HEK293 (cell line): ENCODE measurements at regions not wholly inside any gene's neighbourhood (a gene's known extent, or its start where the extent isn't known, plus 50 kb on each side); places are given as distances from the start of the nearest gene placed in this dataset.

Experiments
- CTCF ChIA-PET: fragments of 350-600 bp; formaldehyde crosslinking; extraction: SDS; loops from one replicate; lab custom pipeline; 2021; ENCODE audit warnings: antibody characterized with exemption; lab: Yijun Ruan, JAX
- POLR2A ChIA-PET: fragments of 300-600 bp; formaldehyde crosslinking; extraction: SDS; loops from one replicate; lab custom pipeline; 2020; ENCODE audit warnings: antibody characterized with exemption, inconsistent platforms; lab: Yijun Ruan, JAX
- H3K27ac ChIP-seq: fragments of 200-500 bp; sonication (Bioruptor generic); 2 replicates; pipeline ENCODE4 v1.5.1; 2014; ENCODE audit warnings: low read depth, low read length, control low read depth, inconsistent platforms; ENCODE audit errors: extremely low read depth
- H3K36me3 ChIP-seq, 2 experiments: fragments of 200-500 bp in 1 of 2; sonication (Bioruptor generic) in 1 of 2; 1 replicate in 1 of 2; 2 replicates in 1 of 2; pipeline ENCODE4 v1.5.1; 2014 to 2017; ENCODE audit warnings: inconsistent platforms in 2 of 2, low read length in 2 of 2; ENCODE audit not compliant: control insufficient read depth in 2 of 2, insufficient read depth in 1 of 2
- H3K4me1 ChIP-seq: fragments of 200-500 bp; sonication (Bioruptor generic); 2 replicates; pipeline ENCODE4 v1.5.1; 2014; ENCODE audit warnings: mild to moderate bottlenecking, low read length, inconsistent platforms; ENCODE audit not compliant: control insufficient read depth, insufficient read depth
- H3K4me3 ChIP-seq: 2 replicates; pipeline ENCODE4 v1.5.1; 2011; ENCODE audit warnings: low read depth, mild to moderate bottlenecking, control low read depth, low read length, moderate library complexity
- H3K9me3 ChIP-seq: fragments of 200-500 bp; sonication (Bioruptor generic); 2 replicates; pipeline ENCODE4 v1.5.1; 2014; ENCODE audit warnings: low read depth, low read length, inconsistent platforms; ENCODE audit not compliant: control insufficient read depth, insufficient read depth
- KLF1 ChIP-seq: fragments of 450-650 bp; formaldehyde crosslinking; IDR thresholded peaks from 2 replicates; pipeline ENCODE4 v1.5.1; 2016; ENCODE audit warnings: missing biosample characterization, missing genetic modification characterization
- OSR2 ChIP-seq: fragments of 450-650 bp; formaldehyde crosslinking; IDR thresholded peaks from 2 replicates; pipeline ENCODE4 v1.5.1; 2016; ENCODE audit warnings: missing biosample characterization, missing genetic modification characterization
- PRDM10 ChIP-seq: fragments of 450-650 bp; formaldehyde crosslinking; IDR thresholded peaks from 2 replicates; pipeline ENCODE4 v1.5.1; 2016; ENCODE audit warnings: missing biosample characterization, missing genetic modification characterization
- PRDM2 ChIP-seq: fragments of 450-650 bp; formaldehyde crosslinking; IDR thresholded peaks from 2 replicates; pipeline ENCODE4 v1.5.1; 2016; ENCODE audit warnings: missing biosample characterization, missing genetic modification characterization, borderline replicate concordance
- RBAK ChIP-seq: fragments of 450-650 bp; formaldehyde crosslinking; IDR thresholded peaks from 2 replicates; pipeline ENCODE4 v1.5.1; 2016; ENCODE audit warnings: missing biosample characterization, missing genetic modification characterization
- TCF7L2 ChIP-seq: IDR thresholded peaks from 2 replicates; pipeline ENCODE4 v1.6.1; 2011; ENCODE audit warnings: low read depth, mild to moderate bottlenecking, inconsistent platforms, low read length, moderate library complexity, borderline replicate concordance
- ZBTB48 ChIP-seq: fragments of 450-650 bp; formaldehyde crosslinking; IDR thresholded peaks from 2 replicates; pipeline ENCODE4 v1.5.1; 2016; ENCODE audit warnings: missing biosample characterization, missing genetic modification characterization
- ZBTB49 ChIP-seq: fragments of 450-650 bp; formaldehyde crosslinking; IDR thresholded peaks from 2 replicates; pipeline ENCODE4 v1.5.1; 2016; ENCODE audit warnings: missing biosample characterization, missing genetic modification characterization, low read depth
- ZEB2 ChIP-seq: fragments of 450-650 bp; formaldehyde crosslinking; IDR thresholded peaks from 2 replicates; pipeline ENCODE4 v1.5.1; 2016; ENCODE audit warnings: missing biosample characterization, missing genetic modification characterization
- ZNF426 ChIP-seq: fragments of 450-650 bp; formaldehyde crosslinking; IDR thresholded peaks from 2 replicates; pipeline ENCODE4 v1.5.1; 2017; ENCODE audit warnings: missing biosample characterization, missing genetic modification characterization, mild to moderate bottlenecking, inconsistent platforms, moderate library complexity
- ZNF624 ChIP-seq: fragments of 450-650 bp; formaldehyde crosslinking; IDR thresholded peaks from 2 replicates; pipeline ENCODE4 v1.5.1; 2017; ENCODE audit warnings: missing biosample characterization, missing genetic modification characterization
- ZSCAN18 ChIP-seq: fragments of 450-650 bp; formaldehyde crosslinking; IDR thresholded peaks from 2 replicates; pipeline ENCODE4 v1.5.1; 2016; ENCODE audit warnings: missing biosample characterization, missing genetic modification characterization

GRCh38 chr20:4488407-4489339 is 197.6 kb upstream of the PRNP start:
- no peaks in the 10 kb centered on the region for H3K36me3 ChIP-seq
- POLR2A ChIA-PET, result no interaction called here
- peaks cover 13% of the 10 kb centered on the region; the same call in 1 of the 2 replicates for H3K4me1 ChIP-seq
- H3K27ac ChIP-seq, result no peak overlapping the region
- H3K9me3 ChIP-seq, result no peaks in the 10 kb centered on the region
- no peak overlapping the region for H3K4me3 ChIP-seq
- CTCF ChIA-PET, result interaction anchor here (0.6 to 0.7 kb wide), 2 partner anchors 139 to 480 kb away, joined by 4 read pairs; no protein-coding TSS in a partner anchor
- TF ChIP-seq PRDM2 (tag by site-specific recombination), result no peak
- TF ChIP-seq PRDM10 (tag by site-specific recombination), result peak; percentile 56

- Histone ChIP-seq H3K27ac (no peak overlapping the region), H3K4me3 (no peak overlapping the region), H3K9me3 (no peaks in the 10 kb centered on the region), H3K4me1 (peaks cover 14% of the 10 kb centered on the region; the same call in 1 of the 2 replicates), H3K36me3 (no peaks in the 10 kb centered on the region)
- ChIA-PET POLR2A (no interaction called here), CTCF (interaction anchor here (1.1 kb wide), 1 partner anchor 10 kb away, joined by 3 read pairs; no protein-coding TSS in a partner anchor)
- TF ChIP-seq OSR2 (tag by site-specific recombination), result peak; percentile 57; the same call in 1 of the 2 replicates
- no peak for TF ChIP-seq ZBTB49 (tag by site-specific recombination)
- no peak for TF ChIP-seq ZSCAN18 (tag by site-specific recombination)
- no peak for TF ChIP-seq KLF1 (tag by site-specific recombination)
- TF ChIP-seq ZBTB48 (tag by site-specific recombination), result peak; percentile 58; the same call in 1 of the 2 replicates
- no peak for TF ChIP-seq TCF7L2
- TF ChIP-seq ZEB2, result no peak
- TF ChIP-seq ZNF426, result no peak
- no peak for TF ChIP-seq RBAK (tag by site-specific recombination)
- no peak for TF ChIP-seq ZNF624
Measured at GRCh38 chr20:4484379-4484997, 201.8 kb upstream of the PRNP start.
